GM18517 (cell line): ENCODE measurements at regions not wholly inside any gene's neighbourhood (a gene's known extent, or its start where the extent isn't known, plus 50 kb on each side); places are given as distances from the start of the nearest gene placed in this dataset.
"Not testable (repeated sequence)": the region's sequence is repeated elsewhere in the genome, so short reads cannot be mapped to it uniquely, and the experiment has no call there.

Experiments
- ATAC-seq: cut with Tn5 transposase; IDR thresholded peaks from one replicate; pipeline ENCODE4 v1.9.1; 2021; ENCODE audit warnings: mild to moderate bottlenecking, moderate library complexity; ENCODE audit not compliant: unreplicated experiment

GRCh38 chr1:232363008-232363407 lies 266.9 kb downstream of the SIPA1L2 start:
- no peak for ATAC-seq

GRCh38 chr1:232357416-232357815 lies 272.5 kb downstream of the SIPA1L2 start:
- ATAC-seq = no peak

- no peak for ATAC-seq
These were observed 274.5 kb downstream of the SIPA1L2 start for GRCh38 chr1:232355162-232356006.

GRCh38 chr1:232353001-232353400 lies 276.9 kb downstream of the SIPA1L2 start:
- no peak for ATAC-seq

- ATAC-seq = no peak
These were observed 277.6 kb downstream of the SIPA1L2 start for GRCh38 chr1:232352366-232352765.

- no peak for ATAC-seq
These were observed 278.6 kb downstream of the SIPA1L2 start for GRCh38 chr1:232351335-232351734.

- no peak for ATAC-seq
These were observed 283.1 kb downstream of the SIPA1L2 start for GRCh38 chr1:232346844-232347243.

GRCh38 chr1:232344791-232345399 lies 285.0 kb downstream of the SIPA1L2 start:
- ATAC-seq = no peak

GRCh38 chr1:232344186-232344585 lies 285.7 kb downstream of the SIPA1L2 start:
- not testable (repeated sequence) for ATAC-seq

GRCh38 chr1:232340446-232340845 lies 289.5 kb downstream of the SIPA1L2 start:
- ATAC-seq = no peak

- no peak for ATAC-seq
These were observed 290.9 kb downstream of the SIPA1L2 start for GRCh38 chr1:232339073-232339472.

GRCh38 chr1:232335741-232336293 lies 294.1 kb downstream of the SIPA1L2 start:
- no peak for ATAC-seq

- ATAC-seq = no peak
These were observed 294.7 kb downstream of the SIPA1L2 start for GRCh38 chr1:232335261-232335660.

GRCh38 chr1:232334811-232335210 lies 295.1 kb downstream of the SIPA1L2 start:
- no peak for ATAC-seq

- no peak for ATAC-seq
These were observed 295.7 kb downstream of the SIPA1L2 start for GRCh38 chr1:232334246-232334645.

- no peak for ATAC-seq
These were observed 296.5 kb downstream of the SIPA1L2 start for GRCh38 chr1:232333419-232333767.

- ATAC-seq = not testable (repeated sequence)
These were observed 297.1 kb downstream of the SIPA1L2 start for GRCh38 chr1:232332710-232333418.

- no peak for ATAC-seq
These were observed 300.7 kb downstream of the SIPA1L2 start for GRCh38 chr1:232329103-232329813.

GRCh38 chr1:232328486-232329102 lies 301.3 kb downstream of the SIPA1L2 start:
- ATAC-seq = no peak

- ATAC-seq = no peak
These were observed 302.0 kb downstream of the SIPA1L2 start for GRCh38 chr1:232327899-232328298.
